Natural killer cell (primary cell): ENCODE measurements at regions not wholly inside any gene's neighbourhood (a gene's known extent, or its start where the extent isn't known, plus 50 kb on each side); places are given as distances from the start of the nearest gene placed in this dataset.

Experiments used
- ATAC-seq, 3 donors: fragments of 150-1000 bp in 2 of 3; fragments of 200-7000 bp in 1 of 3; cut with Tn5 transposase; 1 replicate in 1 of 3; 2 replicates in 2 of 3; pipeline ENCODE4 v1.10.0; 2021; ENCODE audit warnings: mild to moderate bottlenecking in 2 of 3, moderate library complexity in 2 of 3
- DNase-seq, 2 donors: peaks; one replicate each; pipeline versions ENCODE4 v3.0.0 to v3.0.0-alpha.2; 2013 to 2021; ENCODE audit warnings: mixed read lengths in 1 of 2
- H3K27ac ChIP-seq: one replicate; pipeline ENCODE4 v1.5.1; 2013; ENCODE audit warnings: mild to moderate bottlenecking, low read length
- H3K27me3 ChIP-seq: one replicate; pipeline ENCODE4 v1.6.1; 2013; ENCODE audit warnings: low read length; ENCODE audit not compliant: control insufficient read depth, insufficient read depth
- H3K36me3 ChIP-seq: one replicate; pipeline ENCODE4 v1.6.1; 2013; ENCODE audit warnings: low read length; ENCODE audit not compliant: control insufficient read depth, insufficient read depth
- H3K4me1 ChIP-seq: one replicate; pipeline ENCODE4 v1.6.1; 2013; ENCODE audit warnings: low read length; ENCODE audit not compliant: control insufficient read depth, insufficient read depth
- H3K4me3 ChIP-seq: one replicate; pipeline ENCODE4 v1.5.1; 2013; ENCODE audit warnings: low read length
- H3K9me3 ChIP-seq: one replicate; pipeline ENCODE4 v1.6.1; 2013; ENCODE audit warnings: low read length; ENCODE audit not compliant: control insufficient read depth, insufficient read depth
- H3K27ac Mint-ChIP-seq, 2 donors: one replicate each; pipeline ENCODE4 v1.8.0; 2022; ENCODE audit warnings: mild to moderate bottlenecking in 2 of 2, mixed read lengths in 2 of 2, moderate library complexity in 1 of 2
- H3K27me3 Mint-ChIP-seq, 2 donors: one replicate each; pipeline ENCODE4 v1.8.0; 2022; ENCODE audit warnings: low read depth in 2 of 2, mixed read lengths in 2 of 2
- H3K36me3 Mint-ChIP-seq: one replicate; pipeline ENCODE4 v1.8.0; 2022; ENCODE audit warnings: mixed read lengths
- H3K4me1 Mint-ChIP-seq, 2 donors: one replicate each; pipeline ENCODE4 v1.8.0; 2022; ENCODE audit warnings: mixed read lengths in 2 of 2
- H3K4me3 Mint-ChIP-seq: one replicate; pipeline ENCODE4 v1.8.0; 2022; ENCODE audit warnings: mild to moderate bottlenecking, moderate library complexity, mixed read lengths
- H3K9me3 Mint-ChIP-seq, 2 donors: one replicate each; pipeline ENCODE4 v1.8.0; 2022; ENCODE audit warnings: mixed read lengths in 2 of 2
- CTCF ChIP-seq: fragments of 200-600 bp; IDR thresholded peaks from one replicate; pipeline ENCODE4 v1.8.0; 2022; ENCODE audit warnings: antibody characterized with exemption
- WGBS: methylation state at CpG from one replicate; pipeline ENCODE4 v1.1.7; 2013; ENCODE audit warnings: missing lambda C conversion rate; ENCODE audit not compliant: insufficient coverage; 5-methylcytosine and 5-hydroxymethylcytosine counted together
- intact Hi-C: fragments of 100-400 bp; cut with micrococcal nuclease; formaldehyde crosslinking; loops from one replicate; pipeline ENCODE4 v1.14.2; 2022

- intact Hi-C loops = no loop called here
- H3K4me3 Mint-ChIP-seq = no peak overlapping the region
- no peaks in the 10 kb centered on the region for H3K36me3 ChIP-seq
Observed at GRCh38 chr3:187925326-187925725, 180.1 kb upstream of the BCL6 start.

DNA sequence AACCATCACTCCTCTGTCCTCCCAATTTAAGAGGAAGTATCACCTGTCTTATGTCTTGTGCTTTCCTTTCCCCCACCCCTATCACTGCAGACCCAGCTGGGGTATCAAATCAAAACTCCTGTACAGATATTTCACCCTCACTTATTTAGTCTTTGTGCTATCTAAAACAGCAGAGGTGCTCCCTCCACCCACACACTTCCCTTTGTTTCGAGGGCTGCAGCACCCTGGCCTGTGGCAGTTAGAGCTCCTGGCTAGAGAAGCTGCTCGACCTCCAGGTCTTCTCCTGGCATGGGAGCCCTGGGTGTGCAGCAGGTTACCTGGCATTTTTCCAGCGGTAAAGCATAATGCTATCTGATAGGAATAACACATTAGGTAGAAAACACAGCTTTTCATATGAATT is 181.4 kb upstream of the BCL6 start:
- Mint-ChIP-seq H3K27ac (peak overlapping the region in 1 of 2 donors; percentile 58), H3K27me3 (no peaks in the 10 kb centered on the region), H3K4me1 (peaks cover 30 to 34% of the 10 kb centered on the region in 2 donors), H3K9me3 (peaks cover 0 to 5% of the 10 kb centered on the region in 2 donors), H3K4me3 (no peak overlapping the region), H3K36me3 (peaks cover 15% of the 10 kb centered on the region)
- intact Hi-C loops = no loop called here
- Histone ChIP-seq H3K27ac (no peak overlapping the region), H3K36me3 (no peaks in the 10 kb centered on the region), H3K4me1 (peaks cover 9% of the 10 kb centered on the region), H3K9me3 (no peaks in the 10 kb centered on the region), H3K4me3 (no peak overlapping the region), H3K27me3 (no peaks in the 10 kb centered on the region)
- ATAC-seq = no peak
- no peak for DNase-seq
- no peak for TF ChIP-seq CTCF
- WGBS = 48% methylated on average over 3 of the region's 3 CpGs

More at GRCh38 chr3:187925326-187925725, 180.1 kb upstream of the BCL6 start:
- Mint-ChIP-seq H3K27ac (no peak overlapping the region), H3K27me3 (no peaks in the 10 kb centered on the region), H3K9me3 (peaks cover 0 to 5% of the 10 kb centered on the region in 2 donors), H3K36me3 (peaks cover 15% of the 10 kb centered on the region), H3K4me1 (peaks cover 40 to 42% of the 10 kb centered on the region in 2 donors)
- no peaks in the 10 kb centered on the region for H3K9me3 ChIP-seq
- H3K27me3 ChIP-seq = no peaks in the 10 kb centered on the region
- peaks cover 9% of the 10 kb centered on the region for H3K4me1 ChIP-seq
- WGBS = 91% methylated on average over 1 of the region's 1 CpG
- no peak for TF ChIP-seq CTCF
- DNase-seq (no peak), ATAC-seq (no peak)
- H3K27ac ChIP-seq = no peak overlapping the region
- no peak overlapping the region for H3K4me3 ChIP-seq

DNA sequence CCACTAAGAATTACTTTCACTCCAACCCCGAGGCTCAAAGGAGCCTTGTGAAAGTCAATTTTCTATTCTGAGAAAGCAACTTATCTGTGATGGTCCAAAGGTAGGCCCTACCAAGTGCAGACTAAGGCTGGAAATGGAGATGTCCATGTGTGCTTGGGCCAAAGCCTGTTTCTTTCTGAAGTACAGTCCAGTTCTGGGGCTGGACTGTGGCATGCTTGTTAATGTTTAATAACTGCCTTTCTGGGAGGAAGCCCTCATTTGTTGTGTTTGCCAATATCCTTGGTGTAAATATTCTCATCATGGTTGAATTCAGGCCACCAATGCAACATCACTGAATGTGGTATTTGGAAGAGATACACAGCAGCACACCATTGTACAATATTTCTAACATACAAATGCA is 182.3 kb upstream of the BCL6 start:
- Histone ChIP-seq H3K36me3 (no peaks in the 10 kb centered on the region), H3K4me1 (peaks cover 9% of the 10 kb centered on the region), H3K27me3 (no peaks in the 10 kb centered on the region), H3K4me3 (no peak overlapping the region), H3K9me3 (no peaks in the 10 kb centered on the region), H3K27ac (no peak overlapping the region)
- H3K9me3 Mint-ChIP-seq = peaks cover 0 to 5% of the 10 kb centered on the region in 2 donors
- intact Hi-C loops = no loop called here
- H3K4me1 Mint-ChIP-seq = peaks cover 27 to 31% of the 10 kb centered on the region in 2 donors
- no peak for ATAC-seq
- no CpG with 5 or more reads among the region's 1 CpG for WGBS
- no peak overlapping the region for H3K4me3 Mint-ChIP-seq
- H3K36me3 Mint-ChIP-seq = peaks cover 15% of the 10 kb centered on the region
- no peak for TF ChIP-seq CTCF
- H3K27ac Mint-ChIP-seq = no peak overlapping the region
- no peaks in the 10 kb centered on the region for H3K27me3 Mint-ChIP-seq
- DNase-seq = no peak

GRCh38 chr3:187929112-187929816 is 184.0 kb upstream of the BCL6 start:
- no peaks in the 10 kb centered on the region for H3K27me3 Mint-ChIP-seq
- H3K4me3 Mint-ChIP-seq = no peak overlapping the region
- no peak overlapping the region for H3K4me3 ChIP-seq
- no peak for TF ChIP-seq CTCF
- intact Hi-C loops = no loop called here
- DNase-seq (no peak), ATAC-seq (no peak)
- H3K27ac Mint-ChIP-seq = peak overlapping the region in 1 of 2 donors; percentile 9
- peaks cover 9% of the 10 kb centered on the region for H3K4me1 ChIP-seq
- no peaks in the 10 kb centered on the region for H3K36me3 ChIP-seq
- 63% methylated on average over 5 of the region's 8 CpGs for WGBS
- H3K4me1 Mint-ChIP-seq = peaks cover 20 to 23% of the 10 kb centered on the region in 2 donors
- no peaks in the 10 kb centered on the region for H3K9me3 ChIP-seq
- H3K27me3 ChIP-seq = no peaks in the 10 kb centered on the region
- H3K9me3 Mint-ChIP-seq = peaks cover 0 to 2% of the 10 kb centered on the region in 2 donors
- H3K27ac ChIP-seq = no peak overlapping the region
- H3K36me3 Mint-ChIP-seq = peaks cover 7% of the 10 kb centered on the region
